Kidney epithelial cell (primary cell): ENCODE measurements at regions not wholly inside any gene's neighbourhood (a gene's known extent, or its start where the extent isn't known, plus 50 kb on each side); places are given as distances from the start of the nearest gene placed in this dataset.

Experiments used
- DNase-seq: peaks from one replicate; pipeline ENCODE4 v3.0.0-alpha.2; 2010; ENCODE audit warnings: low read depth
- H3K27me3 ChIP-seq: 2 replicates; pipeline ENCODE4 v1.6.0; 2011; ENCODE audit warnings: low read length; ENCODE audit not compliant: control insufficient read depth, insufficient read depth
- H3K36me3 ChIP-seq: 2 replicates; pipeline ENCODE4 v1.5.1; 2011; ENCODE audit warnings: low read length; ENCODE audit not compliant: control insufficient read depth, insufficient read depth
- H3K4me3 ChIP-seq: 2 replicates; pipeline ENCODE4 v1.5.1; 2011; ENCODE audit warnings: low read depth, mild to moderate bottlenecking, control low read depth, low read length
- CTCF ChIP-seq: IDR thresholded peaks from 2 replicates; pipeline ENCODE4 v1.5.1; 2011; ENCODE audit warnings: mild to moderate bottlenecking, moderate library complexity, low read length, control low read depth, inconsistent platforms; ENCODE audit not compliant: insufficient read depth, poor library complexity, severe bottlenecking

GRCh38 chr13:54927538-54927937 lies 1898.9 kb downstream of the OLFM4 start:
- TF ChIP-seq CTCF = no peak
- DNase-seq = no peak
- H3K27me3 ChIP-seq = no peaks in the 10 kb centered on the region
- no peaks in the 10 kb centered on the region for H3K36me3 ChIP-seq
- H3K4me3 ChIP-seq = no peak overlapping the region

GRCh38 chr13:54928071-54928470 lies 1899.5 kb downstream of the OLFM4 start:
- Histone ChIP-seq H3K27me3 (no peaks in the 10 kb centered on the region), H3K4me3 (no peak overlapping the region), H3K36me3 (no peaks in the 10 kb centered on the region)
- DNase-seq = no peak
- no peak for TF ChIP-seq CTCF

GRCh38 chr13:54934121-54934520 lies 1905.5 kb downstream of the OLFM4 start:
- no peak for TF ChIP-seq CTCF
- no peak overlapping the region for H3K4me3 ChIP-seq
- no peaks in the 10 kb centered on the region for H3K36me3 ChIP-seq
- no peaks in the 10 kb centered on the region for H3K27me3 ChIP-seq
- DNase-seq = no peak

- no peaks in the 10 kb centered on the region for H3K36me3 ChIP-seq
- no peaks in the 10 kb centered on the region for H3K27me3 ChIP-seq
- no peak for DNase-seq
- no peak for TF ChIP-seq CTCF
- H3K4me3 ChIP-seq = no peak overlapping the region
These were observed 1917.4 kb downstream of the OLFM4 start for GRCh38 chr13:54945973-54946372.

- Histone ChIP-seq H3K4me3 (no peak overlapping the region), H3K36me3 (no peaks in the 10 kb centered on the region), H3K27me3 (no peaks in the 10 kb centered on the region)
- no peak for DNase-seq
- TF ChIP-seq CTCF = no peak
These were observed 1921.1 kb downstream of the OLFM4 start for GRCh38 chr13:54949735-54950134.

- no peak for DNase-seq
- no peak for TF ChIP-seq CTCF
- Histone ChIP-seq H3K36me3 (no peaks in the 10 kb centered on the region), H3K27me3 (no peaks in the 10 kb centered on the region), H3K4me3 (no peak overlapping the region)
These were observed 1921.9 kb downstream of the OLFM4 start for GRCh38 chr13:54950546-54950945.
